SH-SY5Y (cell line): ENCODE measurements at regions not wholly inside any gene's neighbourhood (a gene's known extent, or its start where the extent isn't known, plus 50 kb on each side); places are given as distances from the start of the nearest gene placed in this dataset.

Source experiments
- GATA2 ChIP-seq: IDR thresholded peaks from 2 replicates; pipeline ENCODE4 v1.6.1; 2011; ENCODE audit warnings: mild to moderate bottlenecking, low read depth, low read length
- GATA3 ChIP-seq: IDR thresholded peaks from 2 replicates; pipeline ENCODE4 v1.6.1; 2011; ENCODE audit warnings: low read depth, mild to moderate bottlenecking, low read length, moderate library complexity

- TF ChIP-seq GATA3 (no peak), GATA2 (no peak)
These were observed 796.2 kb downstream of the TLE1 start for GRCh38 chr9:80893190-80893589.
